ENCODE measurements at regions not wholly inside any gene's neighbourhood (a gene's known extent, or its start where the extent isn't known, plus 50 kb on each side); places are given as distances from the start of the nearest gene placed in this dataset.
"Not testable (repeated sequence)": the region's sequence is repeated elsewhere in the genome, so short reads cannot be mapped to it uniquely, and the experiment has no call there.

DNA sequence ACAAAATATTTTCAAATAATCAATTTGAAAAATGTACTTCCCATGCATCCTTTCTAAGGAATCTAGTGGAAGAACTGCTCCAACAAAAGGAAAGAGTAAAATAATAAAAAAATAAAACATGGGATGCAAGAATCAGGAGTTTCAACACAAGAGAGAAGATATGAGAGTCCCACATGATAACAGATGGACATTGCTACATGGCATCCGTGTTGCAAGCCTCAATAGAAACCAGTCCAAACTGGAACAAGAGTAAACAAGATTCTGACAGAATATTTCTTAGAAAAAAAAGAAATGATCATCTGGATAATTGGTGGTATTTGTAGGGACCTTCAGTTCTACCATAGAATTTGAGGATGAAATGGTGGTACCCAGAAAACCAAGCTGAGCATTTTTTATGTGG lies 186.8 kb downstream of the FRK start:
- no peak for DNase-seq (ENCODE audit: low read depth)

DNA sequence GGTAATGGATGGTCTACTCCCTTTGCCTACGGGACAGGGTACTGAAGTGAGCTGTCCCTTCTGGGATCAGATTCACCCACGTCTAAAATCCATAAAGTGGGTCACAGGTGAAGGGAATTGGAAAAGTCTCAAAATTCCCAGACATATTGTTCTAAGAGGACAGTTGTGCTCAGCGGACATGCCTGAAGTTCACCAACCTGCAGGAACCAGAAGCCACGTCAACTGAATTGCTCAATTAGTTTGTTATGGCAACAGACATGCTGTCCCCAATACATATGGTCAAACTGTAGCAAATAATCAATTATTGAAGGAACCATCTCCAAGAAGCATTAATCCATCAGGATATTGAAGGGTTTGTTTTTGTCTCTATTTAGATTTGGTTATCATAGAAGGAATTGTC lies 190.2 kb downstream of the FRK start:
- DNase-seq (ENCODE audit: low read depth), result no peak

DNA sequence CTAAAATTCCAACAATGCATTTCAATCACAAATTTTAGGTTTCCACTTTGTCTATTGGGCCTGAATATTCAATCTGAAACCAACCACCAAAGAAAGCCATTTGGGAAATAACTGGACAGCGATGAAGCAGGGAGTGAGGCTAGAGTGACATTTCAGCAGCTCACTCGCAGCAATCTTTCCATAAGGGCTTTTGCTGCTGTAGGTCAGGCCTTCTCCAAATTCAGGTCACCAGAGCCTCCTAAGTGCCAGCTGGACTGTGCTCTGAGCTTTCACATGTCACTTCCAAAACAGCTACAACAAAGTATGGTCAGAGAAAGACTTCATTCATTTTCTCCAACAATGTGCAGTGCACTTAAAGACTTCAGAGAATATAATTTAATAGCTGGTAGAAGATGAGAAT lies 194.8 kb downstream of the FRK start:
- no peak for DNase-seq (ENCODE audit: low read depth)

DNA sequence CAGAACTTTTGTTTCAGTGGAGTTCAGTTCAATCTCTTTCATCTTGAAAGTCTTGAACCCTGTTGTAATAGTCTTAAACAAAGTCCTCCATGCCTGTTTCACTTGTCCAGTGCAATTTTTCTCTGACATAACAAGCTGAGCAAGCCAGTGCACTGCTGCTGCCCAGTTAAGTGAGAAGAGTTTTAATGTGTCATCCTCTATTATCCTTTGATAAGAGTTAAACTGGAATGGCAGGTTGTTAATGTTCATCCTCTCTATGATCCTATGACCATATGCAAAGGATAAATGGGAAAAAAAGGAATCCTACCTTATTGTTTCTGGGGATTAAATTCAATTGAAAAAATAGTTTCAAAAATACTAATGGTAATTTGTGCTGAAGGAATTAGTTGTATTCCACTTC lies 197.5 kb downstream of the FRK start:
- DNase-seq (ENCODE audit: low read depth), result no peak

DNA sequence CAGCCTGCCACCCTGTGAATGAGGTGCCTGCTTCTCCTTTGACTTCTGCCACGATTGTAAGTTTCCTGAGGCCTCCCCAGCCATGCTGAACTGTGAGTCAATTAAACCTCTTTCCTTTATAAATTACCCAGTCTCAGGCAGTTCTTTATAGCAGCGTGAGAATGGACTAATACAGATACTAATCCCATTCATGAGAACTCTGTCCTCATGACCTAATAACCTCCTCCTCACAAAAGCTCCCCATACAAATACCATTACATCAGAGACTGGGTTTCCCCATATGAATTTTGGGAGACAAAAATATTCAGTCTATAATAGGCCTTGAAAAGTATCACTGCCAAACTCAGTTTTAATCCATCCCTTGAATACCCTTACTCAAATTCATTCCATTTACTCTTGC lies 199.0 kb downstream of the FRK start:
- DNase-seq (ENCODE audit: low read depth), result not testable (repeated sequence)

DNA sequence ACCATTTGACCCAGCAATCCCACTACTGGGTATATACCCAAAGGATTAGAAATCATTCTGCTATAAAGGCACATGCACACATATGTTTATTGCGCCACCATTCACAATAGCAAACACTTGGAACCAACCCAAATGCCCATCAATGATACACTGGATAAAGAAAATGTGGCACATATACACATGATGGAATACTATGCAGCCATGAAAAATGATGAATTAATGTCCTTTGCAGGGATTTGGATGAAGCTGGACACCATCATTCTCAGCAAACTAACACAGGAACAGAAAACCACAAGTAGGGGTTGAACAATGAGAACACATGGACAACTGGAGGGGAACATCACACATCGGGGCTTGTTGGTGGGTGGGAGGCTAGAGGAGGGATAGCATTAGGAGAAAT lies 201.1 kb downstream of the FRK start:
- DNase-seq (ENCODE audit: low read depth), result not testable (repeated sequence)

DNA sequence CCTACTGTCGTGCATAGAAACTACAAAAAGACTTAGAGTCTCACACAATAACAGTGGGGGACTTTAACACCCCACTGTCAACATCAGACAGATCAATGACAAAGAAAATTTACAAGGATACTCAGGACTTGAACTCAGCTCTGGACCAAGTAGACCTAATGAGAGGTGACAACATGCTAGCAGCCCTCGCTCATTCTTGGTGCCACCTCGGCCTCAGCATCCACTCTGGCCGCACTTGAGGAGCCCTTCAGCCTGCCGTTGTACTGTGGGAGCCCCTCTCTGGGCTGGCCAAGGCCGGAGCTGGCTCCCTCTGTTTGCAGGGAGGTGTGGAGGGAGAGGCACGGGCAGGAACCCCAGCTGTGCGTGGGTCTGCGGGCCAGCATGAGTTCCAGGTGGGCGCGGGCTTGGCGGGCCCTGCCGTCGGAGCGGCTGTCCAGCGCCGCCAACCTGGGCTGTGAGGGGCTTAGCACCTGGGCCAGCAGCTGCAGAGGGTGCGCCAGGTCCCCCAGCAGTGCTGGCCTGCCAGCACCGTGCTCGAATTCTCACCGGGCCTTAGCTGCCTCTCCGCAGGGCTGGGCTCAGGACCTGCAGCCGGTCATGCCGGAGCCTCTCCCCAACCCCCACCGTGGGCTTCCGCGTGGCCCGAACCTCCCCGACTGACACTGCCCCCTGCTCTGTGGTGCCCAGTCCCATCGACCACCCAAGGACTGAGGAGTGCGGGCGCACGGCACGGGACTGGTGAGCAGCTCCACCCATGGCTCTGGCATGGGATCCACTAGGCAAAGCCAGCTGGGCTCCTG lies 205.6 kb downstream of the FRK start:
- no peak for DNase-seq (ENCODE audit: low read depth)

DNA sequence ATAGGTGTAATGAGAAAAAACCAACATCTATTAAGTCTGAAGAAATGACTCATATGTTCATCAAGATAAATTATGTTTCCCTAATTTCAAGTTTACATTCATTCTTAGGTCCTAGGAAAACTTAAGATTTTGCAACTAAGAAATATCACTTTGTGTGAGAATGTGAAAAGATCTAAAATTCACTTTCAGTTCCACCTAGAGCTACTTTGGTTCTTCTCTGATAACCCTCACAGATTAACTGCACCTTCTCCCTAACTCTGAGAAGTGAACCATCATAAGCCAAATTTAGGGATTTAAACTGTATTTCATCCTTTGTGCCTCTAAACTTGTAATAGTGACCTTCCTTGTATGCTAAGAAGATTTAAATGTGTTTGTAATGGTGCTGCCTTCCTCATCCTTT lies 213.0 kb downstream of the FRK start:
- DNase-seq (ENCODE audit: low read depth), result no peak

DNA sequence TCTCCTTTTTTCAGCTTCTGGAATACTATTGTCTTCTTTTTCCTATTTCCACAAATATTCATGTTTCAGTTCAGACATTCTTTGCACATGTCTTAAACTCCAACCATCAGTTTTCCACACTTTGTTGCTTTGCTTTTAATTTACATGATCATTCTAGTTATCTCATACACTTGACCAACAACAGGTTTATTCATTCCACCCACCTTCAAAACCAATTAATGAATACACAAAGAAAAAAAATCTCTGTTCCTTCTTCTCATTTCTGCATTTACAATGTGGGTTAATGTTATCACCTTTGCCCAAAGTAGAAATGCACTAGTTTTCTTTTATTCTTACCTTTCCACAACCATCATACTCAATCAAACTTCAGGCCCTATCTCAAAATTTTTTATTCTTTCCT lies 216.7 kb downstream of the FRK start:
- DNase-seq (ENCODE audit: low read depth), result no peak

DNA sequence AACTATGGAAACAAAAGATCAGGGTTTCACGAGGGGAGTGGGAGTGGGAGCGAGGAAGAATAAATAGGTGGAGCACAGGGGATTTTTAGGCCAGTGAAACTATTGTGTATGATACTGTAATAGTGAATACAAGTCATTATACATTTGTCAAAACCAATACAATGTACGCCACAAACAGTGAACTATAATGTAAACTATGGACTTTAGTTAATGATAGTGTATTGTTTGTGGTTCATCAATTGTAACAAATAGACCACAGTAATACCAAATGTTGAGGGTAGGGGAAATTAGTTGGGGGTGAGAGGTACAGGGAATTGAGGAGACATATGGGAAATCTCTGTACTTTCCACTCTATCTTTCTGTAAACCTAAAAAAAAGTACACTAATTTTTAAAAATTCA lies 218.4 kb downstream of the FRK start:
- no peak for DNase-seq (ENCODE audit: low read depth)

DNA sequence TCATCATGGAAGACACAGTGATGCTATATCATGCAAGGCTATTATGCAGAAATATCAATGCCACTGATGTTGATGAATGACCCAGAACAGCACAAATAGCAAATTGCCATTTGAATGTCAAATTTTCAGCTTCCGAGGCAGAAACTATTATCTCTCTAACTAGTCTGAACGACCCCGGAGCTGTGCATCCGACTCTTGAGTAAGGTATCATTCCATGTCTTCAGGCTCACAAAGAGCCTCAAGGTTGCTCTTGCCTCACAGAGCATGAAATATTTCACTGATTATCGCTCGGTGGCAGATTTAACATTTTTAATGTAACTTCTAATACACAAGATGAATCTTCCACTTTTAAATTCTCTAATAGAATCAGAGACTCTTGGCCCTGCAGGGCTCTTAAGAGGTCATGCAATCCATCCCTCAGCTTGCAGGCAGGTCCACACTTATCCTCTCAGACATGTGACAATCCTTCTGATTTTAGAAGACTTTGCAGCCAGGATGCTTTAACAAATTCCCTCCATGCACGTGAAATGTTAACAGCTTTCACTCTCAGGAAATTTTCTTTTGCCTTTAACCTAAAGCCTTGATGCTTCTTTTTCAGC lies 221.0 kb downstream of the FRK start:
- no peak for DNase-seq (ENCODE audit: low read depth)

DNA sequence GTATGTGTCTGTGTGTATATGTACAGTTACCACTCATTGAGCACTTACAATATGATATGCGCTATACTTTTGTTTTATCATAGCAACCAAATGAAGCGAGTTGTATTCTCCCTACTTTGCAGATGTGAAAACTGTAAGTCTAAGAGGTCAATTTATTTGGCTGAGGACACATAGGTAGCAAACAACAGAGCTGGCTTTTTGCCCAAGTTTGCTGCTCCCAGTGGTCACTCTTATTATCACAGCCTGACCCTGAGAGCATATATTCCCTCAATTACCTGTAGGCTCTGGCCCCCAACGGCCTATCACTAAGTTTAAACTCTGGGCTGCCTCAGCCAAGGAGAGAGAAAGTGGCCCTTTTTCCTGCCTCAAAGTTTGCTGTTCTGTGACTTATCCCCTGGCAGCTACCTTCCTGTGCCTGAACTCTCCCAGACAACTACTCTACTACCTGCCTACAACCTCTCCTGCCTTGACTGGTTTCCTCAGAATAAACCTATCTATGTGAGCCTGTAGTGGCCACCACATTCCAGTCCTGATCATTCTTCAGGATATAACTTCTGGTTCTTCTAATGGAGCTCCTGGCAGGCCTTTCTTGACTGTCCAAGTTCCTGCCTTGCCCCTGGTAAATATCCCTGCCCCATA lies 221.8 kb downstream of the FRK start:
- no peak for DNase-seq (ENCODE audit: low read depth)

DNA sequence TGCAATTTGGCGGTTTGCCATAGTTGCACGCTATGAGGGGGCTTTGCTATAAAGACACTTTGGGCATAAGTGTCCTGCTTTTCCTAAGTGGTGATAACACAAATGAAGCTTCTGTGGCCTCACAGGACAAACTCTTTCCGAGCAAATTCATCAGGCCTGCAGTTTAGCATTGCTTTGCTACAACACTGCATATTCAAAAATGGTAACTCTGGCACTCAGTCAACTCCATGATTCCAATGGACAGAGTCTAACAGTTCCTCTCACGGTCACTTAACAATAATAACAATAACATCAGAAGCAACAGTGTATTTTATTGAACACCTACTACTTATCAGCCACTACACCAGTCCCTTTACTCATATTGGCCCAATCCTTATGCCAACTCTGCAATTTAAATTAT lies 222.5 kb downstream of the FRK start:
- DNase-seq (ENCODE audit: low read depth), result no peak

DNA sequence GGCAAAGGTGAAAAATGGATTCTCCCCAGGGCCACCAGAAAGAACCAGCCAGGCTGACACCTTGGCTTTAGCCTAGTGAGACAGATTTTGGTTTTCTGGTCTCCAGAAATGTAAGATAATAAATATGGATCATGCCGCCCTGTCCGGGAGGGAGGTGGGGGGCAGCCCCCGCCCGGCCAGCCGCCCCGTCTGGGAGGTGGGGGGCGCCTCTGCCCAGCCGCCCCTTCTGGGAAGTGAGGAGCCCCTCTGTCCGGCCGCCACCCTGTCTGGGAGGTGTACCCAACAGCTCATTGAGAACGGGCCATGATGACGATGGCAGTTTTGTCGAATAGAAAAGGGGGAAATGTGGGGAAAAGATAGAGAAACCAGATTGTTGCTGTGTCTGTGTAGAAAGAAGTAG lies 224.3 kb downstream of the FRK start:
- DNase-seq (ENCODE audit: low read depth), result not testable (repeated sequence)

DNA sequence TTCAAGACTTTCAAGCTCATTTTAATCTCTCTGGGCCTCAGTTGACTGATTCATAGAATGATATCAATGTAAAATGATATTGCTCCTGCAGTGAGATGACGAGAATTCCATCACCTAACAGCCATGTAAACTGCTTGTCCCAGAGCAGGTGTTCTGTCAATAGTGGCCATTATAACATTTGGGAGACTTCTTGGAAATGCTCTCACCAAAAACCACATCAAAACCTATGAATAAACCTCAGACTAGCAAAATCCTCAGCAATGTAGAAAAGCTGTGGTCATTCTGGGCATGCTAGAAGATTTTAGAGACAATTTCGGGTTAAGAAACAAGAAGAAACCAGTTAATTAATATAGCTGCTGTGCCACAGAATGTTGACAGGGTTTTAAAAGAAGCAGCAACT lies 225.4 kb downstream of the FRK start:
- no peak for DNase-seq (ENCODE audit: low read depth)

DNA sequence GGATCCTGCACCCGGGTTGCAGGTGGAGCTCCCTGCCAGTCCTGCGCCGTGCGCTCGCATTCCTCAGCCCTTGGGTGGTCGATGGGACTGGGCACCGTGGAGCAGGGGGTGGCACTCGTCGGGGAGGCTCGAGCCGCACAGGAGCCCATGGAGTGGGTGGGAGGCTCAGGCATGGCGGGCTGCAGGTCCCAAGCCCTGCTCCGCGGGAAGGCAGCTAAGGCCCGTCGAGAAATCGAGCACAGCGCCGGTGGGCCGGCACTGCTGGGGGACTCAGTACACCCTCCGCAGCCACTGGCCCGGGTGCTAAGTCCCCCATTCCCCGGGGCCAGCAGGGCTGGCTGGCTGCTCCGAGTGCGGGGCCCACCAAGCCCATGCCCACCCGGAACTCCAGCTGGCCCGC lies 226.1 kb downstream of the FRK start:
- DNase-seq (ENCODE audit: low read depth), result not testable (repeated sequence)

DNA sequence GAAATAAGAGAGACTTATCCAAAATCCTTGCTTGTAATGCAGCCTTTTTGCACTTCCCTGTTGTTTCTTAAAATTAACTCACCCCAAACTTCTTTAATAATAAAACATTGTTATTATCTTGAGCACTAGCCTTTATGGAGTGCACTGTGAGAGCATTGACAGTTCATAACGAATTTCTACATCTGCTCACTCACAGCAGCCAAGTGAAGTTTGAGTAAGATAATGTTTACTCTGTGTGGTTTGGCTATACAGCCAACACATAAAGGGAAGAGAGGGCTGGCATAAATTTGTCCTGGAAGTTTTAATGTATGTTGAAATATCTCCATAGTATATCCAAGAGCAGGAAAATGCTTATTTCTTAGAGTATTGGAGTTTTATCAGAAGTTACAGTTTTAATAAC lies 227.9 kb downstream of the FRK start:
- DNase-seq (ENCODE audit: low read depth), result no peak

DNA sequence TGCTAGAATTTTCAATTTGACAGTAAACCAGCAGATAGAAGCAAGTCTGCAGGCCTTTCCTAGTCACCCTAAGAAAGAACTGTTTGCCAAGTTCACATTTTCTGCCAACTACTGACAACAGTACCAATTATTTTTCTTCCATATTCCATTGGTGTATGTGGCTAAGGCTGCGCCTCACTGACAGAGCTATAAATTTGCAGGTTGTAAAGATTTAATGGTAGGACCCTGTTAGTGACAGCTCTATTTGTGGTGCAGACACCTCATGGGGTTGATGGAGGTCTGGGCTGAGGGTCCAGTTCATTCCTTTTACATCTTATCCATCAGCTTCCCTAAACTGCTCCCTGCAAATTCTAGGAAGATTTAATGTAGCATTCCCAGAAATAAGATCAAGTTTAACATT lies 228.5 kb downstream of the FRK start:
- no peak for DNase-seq (ENCODE audit: low read depth)

DNA sequence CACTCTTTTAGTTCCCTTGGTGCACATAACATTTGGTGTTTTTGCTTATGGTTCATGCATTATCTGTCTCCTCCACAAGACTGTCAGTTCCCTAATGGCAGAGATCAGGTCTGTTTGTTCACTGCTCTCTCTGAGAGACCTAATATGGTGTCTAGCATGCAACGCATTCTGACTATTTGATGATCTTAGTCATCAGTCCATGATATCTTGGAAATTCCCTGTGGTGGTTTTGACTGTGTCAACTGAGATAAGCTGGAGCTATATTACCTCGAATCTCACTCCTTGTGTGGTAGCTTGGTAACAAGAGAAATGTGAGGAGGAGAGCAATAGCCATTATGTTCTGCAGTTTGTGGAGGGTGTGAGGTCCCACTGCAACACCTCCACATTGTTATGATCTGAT lies 229.8 kb downstream of the FRK start:
- DNase-seq (ENCODE audit: low read depth), result no peak

DNA sequence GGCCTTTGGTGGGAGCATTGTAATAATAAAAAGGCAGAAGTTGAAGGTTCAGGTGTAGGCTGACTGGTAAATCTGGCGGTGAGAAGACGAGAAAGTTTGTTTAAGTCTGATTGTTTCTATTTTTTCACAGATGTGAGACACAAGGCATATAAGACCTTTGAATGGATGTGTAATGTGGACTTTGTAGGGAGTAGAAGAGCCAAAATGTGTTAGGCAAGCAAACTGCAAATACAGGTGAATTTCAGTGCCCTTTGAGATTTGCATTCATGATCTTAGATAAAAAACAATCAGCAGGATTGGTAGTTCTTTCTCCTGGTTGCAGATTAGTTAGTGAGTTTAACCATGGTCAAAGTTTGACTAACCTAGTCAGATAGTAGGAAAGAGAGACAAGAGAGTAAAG lies 238.9 kb downstream of the FRK start:
- DNase-seq (ENCODE audit: low read depth), result no peak

DNA sequence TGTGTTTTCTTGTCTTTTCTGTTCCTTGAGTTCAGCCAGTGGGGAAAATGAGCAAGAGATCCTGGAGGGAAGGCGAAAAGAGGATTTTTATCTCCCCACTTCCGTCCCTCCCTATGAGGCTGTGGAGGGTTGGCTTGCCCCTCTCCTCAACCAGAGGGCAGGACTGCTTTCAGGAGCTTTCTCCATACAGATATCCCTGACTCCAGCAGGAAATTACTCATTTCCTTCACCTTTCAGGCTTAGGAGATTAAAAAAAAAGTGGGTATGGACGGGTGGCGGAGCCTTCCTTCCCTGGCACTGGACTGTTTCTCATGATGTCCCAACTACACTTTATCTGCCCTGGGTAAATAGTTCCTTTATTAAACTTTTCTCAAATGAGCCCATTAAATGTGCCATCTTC lies 241.2 kb downstream of the FRK start:
- no peak for DNase-seq (ENCODE audit: low read depth)

DNA sequence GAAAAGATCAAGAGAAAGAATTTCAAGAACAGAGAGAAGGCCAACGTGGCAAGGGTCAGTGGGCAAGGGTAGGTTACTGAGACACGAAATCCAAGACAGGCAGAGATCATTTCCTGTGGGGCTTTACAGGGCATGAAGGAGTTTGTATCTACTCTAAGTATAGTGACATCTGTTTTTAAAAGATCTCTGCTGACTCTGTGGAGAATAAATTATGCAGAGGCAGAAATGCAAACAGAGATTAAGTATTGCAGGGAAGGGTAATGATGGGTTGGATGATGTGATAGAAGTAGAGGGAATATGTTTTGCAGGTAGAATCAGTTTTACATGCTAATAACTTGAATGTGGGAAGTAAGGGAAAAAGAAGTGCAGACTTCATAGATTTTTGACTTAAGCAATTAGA lies 243.5 kb downstream of the FRK start:
- no peak for DNase-seq (ENCODE audit: low read depth)

DNA sequence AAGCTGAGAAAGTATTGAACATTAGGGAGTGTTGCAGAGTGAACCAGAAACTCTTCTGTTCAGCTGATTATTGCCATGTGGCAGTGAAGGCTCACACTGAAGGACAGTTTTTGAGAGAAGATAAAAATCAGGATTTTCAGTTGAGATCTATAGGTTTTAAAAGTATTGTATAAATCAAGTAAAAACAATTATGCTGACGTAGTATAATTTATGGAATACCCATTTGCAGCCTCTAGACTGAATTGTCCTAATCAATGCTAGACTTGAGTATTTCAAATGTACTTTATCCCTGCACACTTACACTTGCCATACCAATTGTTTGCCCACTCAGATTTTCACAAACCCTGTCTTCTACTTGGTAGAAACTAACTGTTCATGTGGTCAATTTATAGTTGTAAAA lies 245.8 kb downstream of the FRK start:
- no peak for DNase-seq (ENCODE audit: low read depth)

DNA sequence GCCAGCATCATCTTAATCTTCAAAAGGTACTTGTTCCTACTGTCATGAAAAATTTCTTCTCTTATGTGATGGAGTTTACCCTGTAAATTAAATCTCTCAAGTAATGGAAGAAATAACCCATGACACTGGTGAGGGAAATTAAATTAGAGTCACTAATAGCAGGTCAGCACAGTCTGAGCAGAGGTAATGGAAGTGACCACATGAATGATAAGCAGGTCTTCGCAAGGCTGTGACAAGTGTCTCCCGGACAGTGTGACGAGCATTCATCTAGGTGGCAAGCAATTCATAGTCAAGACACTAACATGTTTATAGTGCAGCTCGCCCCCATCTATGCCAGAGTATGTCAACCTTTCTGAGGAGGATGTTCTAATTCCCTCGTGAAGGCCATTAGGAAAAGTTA lies 249.2 kb downstream of the FRK start:
- DNase-seq (ENCODE audit: low read depth), result no peak

Measured in activated T-cell treated with anti-CD3 and anti-CD28 coated beads for 24 hours (primary cell).